ENCODE measurements at regions not wholly inside any gene's neighbourhood (a gene's known extent, or its start where the extent isn't known, plus 50 kb on each side); places are given as distances from the start of the nearest gene placed in this dataset.

- DNase-seq (ENCODE audit: low read depth), result peak; percentile 89
- H3K4me3 ChIP-seq (ENCODE audit: low read depth, low read length), result no peak overlapping the region
- TF ChIP-seq CTCF (IDR thresholded peaks at IDR 0.05; ENCODE audit: insufficient read depth, low read depth, low read length, missing control alignments), result no peak
Observed at GRCh38 chr13:33743438-33744368, 74.2 kb upstream of the RFC3 start.

DNA sequence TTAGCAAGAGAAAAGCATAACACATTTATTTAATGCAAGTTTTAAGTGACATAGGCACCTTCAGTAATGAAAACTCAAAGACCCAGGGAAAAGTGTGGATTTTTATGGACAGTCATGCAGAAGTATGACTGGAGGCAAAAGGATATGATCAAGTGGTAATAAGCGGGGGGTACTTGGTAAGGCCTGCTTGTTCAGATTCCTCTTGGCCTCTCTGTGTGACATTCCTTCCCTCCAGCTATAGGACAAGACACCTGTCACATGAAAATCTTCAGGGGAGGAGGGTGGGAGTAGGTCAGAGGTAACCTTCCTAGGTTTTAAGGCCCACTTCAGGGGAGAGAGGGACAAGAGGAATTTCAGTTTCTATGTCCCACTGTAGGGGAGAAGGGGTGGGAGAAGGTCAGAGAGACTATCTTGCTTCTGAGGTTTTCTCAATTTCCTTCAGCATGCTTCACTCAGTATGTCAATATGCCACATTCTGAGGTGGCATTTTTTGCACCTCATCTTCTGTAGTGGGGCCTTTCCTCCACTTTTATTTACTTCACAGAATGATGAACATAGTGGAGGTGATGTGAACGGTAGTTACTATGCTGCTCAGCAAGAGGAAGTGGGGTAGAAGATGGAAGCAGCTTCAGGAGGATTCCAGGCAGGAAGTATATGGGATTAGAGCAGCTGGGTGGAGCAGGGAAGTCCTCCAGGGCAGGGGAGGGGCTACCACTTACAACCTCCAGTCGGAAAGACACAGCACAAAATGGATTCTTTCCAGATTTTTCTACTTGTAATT lies 73.2 kb upstream of the RFC3 start:
- DNase-seq (ENCODE audit: low read depth), result peak; percentile 44
- no peak for TF ChIP-seq CTCF (IDR thresholded peaks at IDR 0.05; ENCODE audit: insufficient read depth, low read depth, low read length, missing control alignments)
- H3K4me3 ChIP-seq (ENCODE audit: low read depth, low read length), result no peak overlapping the region

DNA sequence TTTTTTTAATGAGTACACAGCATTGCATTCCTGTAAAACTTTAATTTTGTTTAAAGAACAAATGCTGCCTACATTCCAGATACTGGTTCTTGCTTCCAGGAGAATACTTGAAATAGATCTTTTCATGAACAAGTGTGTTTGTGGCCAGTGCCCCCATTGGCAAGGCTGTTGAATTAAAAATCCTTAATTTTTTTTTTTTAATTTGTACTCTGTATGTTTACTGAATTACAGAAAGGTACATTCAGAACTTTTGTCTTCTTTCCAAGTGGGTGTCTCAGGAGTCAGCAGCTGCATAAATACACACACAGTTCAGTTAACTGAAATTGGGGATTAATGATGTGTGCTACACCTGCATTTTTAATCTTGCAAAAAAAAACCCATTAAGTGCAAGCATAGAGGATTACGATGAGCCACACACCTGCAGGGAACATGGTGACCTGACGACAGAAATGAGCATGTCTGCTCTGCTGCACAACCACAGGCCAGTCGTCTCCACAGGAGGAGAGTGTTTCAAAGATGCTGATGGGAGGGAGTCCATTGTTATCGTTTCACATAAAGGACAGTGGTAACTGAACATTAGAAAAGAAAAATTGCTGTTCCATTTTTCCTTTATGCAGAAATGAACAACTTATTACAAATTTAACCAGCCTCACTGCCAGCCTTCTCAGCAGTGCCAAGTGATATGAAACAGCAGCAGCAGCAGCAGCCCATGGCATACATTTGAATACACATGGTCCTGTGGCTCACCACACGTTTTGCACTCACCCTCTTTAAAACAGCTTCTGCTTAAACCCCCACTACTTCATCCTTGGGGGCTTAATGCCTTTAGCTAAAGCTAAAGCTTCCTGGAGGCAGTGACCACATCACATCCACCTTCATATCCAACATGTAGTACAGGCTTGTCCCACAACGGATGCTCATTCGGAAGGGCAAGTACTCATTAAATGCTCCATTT lies 72.3 kb upstream of the RFC3 start:
- TF ChIP-seq CTCF (IDR thresholded peaks at IDR 0.05; ENCODE audit: insufficient read depth, low read depth, low read length, missing control alignments), result no peak
- peak overlapping the region; percentile 34 for H3K4me3 ChIP-seq (ENCODE audit: low read depth, low read length)
- peak; percentile 78 for DNase-seq (ENCODE audit: low read depth)

- H3K4me3 ChIP-seq (ENCODE audit: low read depth, low read length), result no peak overlapping the region
- no peak for TF ChIP-seq CTCF (IDR thresholded peaks at IDR 0.05; ENCODE audit: insufficient read depth, low read depth, low read length, missing control alignments)
- DNase-seq (ENCODE audit: low read depth), result no peak
Observed at GRCh38 chr13:33746867-33747266, 71.1 kb upstream of the RFC3 start.

DNA sequence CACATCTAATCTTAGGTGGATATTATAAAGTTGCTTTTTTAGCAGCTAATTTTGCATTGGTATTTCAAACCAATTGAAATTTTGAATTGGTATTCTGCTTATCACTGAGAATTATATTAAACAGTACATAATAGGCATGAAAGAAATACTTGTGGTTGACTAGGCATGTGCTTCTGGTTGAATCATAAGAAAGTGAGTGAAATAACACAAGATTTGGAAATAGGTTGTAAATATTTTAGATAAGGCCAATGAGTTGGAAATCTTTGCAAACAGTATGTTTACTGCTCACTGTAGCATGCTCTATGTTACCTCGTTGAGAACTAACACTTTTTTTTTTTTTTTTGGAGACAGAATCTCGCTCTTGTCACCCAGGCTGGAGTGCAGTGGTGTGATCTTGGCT lies 66.8 kb upstream of the RFC3 start:
- no peak for TF ChIP-seq CTCF (IDR thresholded peaks at IDR 0.05; ENCODE audit: insufficient read depth, low read depth, low read length, missing control alignments)
- no peak for DNase-seq (ENCODE audit: low read depth)
- H3K4me3 ChIP-seq (ENCODE audit: low read depth, low read length), result no peak overlapping the region

GRCh38 chr13:33752094-33752493 lies 65.9 kb upstream of the RFC3 start:
- no peak for TF ChIP-seq CTCF (IDR thresholded peaks at IDR 0.05; ENCODE audit: insufficient read depth, low read depth, low read length, missing control alignments)
- H3K4me3 ChIP-seq (ENCODE audit: low read depth, low read length), result no peak overlapping the region
- no peak for DNase-seq (ENCODE audit: low read depth)

Measured in GM12865 (cell line).